ENCODE measurements at regions not wholly inside any gene's neighbourhood (a gene's known extent, or its start where the extent isn't known, plus 50 kb on each side); places are given as distances from the start of the nearest gene placed in this dataset.

- H3K27ac Mint-ChIP-seq, result no peak overlapping the region
- peak; percentile 2 for DNase-seq
- no peak overlapping the region for H3K4me3 Mint-ChIP-seq
- no peak for TF ChIP-seq CTCF (IDR thresholded peaks at IDR 0.05)
- H3K4me1 Mint-ChIP-seq (ENCODE audit: low read depth), result peaks cover 6% of the 10 kb centered on the region
- no peaks in the 10 kb centered on the region for H3K36me3 Mint-ChIP-seq (ENCODE audit: low read depth)
- H3K27me3 Mint-ChIP-seq (ENCODE audit: insufficient read depth), result peaks cover 2% of the 10 kb centered on the region
- H3K9me3 Mint-ChIP-seq, result no peaks in the 10 kb centered on the region
Measured at GRCh38 chrX:68995780-68996551, 167.1 kb downstream of the EFNB1 start.

DNA sequence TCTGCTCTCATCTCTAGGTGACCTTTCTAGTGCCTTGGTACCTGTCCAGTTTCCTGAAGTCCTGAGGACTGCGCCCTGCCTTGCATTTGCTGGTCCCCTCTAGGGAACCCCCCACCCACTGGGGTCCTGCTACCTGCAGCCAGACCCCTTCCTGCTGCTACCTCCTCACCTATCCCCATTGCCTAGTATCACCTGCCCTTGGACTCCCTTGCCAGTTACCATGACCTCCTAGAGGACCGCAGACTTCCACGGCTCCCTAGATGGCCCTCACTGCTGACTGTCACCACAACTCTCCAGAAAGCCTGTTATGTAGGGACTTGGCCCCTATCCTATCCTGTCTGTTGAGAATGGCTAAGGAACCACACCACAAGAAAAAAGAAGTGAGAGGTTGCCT lies 166.6 kb downstream of the EFNB1 start:
- Mint-ChIP-seq H3K4me1 (ENCODE audit: low read depth) (peaks cover 8% of the 10 kb centered on the region), H3K4me3 (no peak overlapping the region), H3K36me3 (ENCODE audit: low read depth) (no peaks in the 10 kb centered on the region), H3K9me3 (no peaks in the 10 kb centered on the region), H3K27ac (no peak overlapping the region), H3K27me3 (ENCODE audit: insufficient read depth) (peaks cover 2% of the 10 kb centered on the region)
- TF ChIP-seq CTCF (IDR thresholded peaks at IDR 0.05), result no peak
- no peak for DNase-seq

DNA sequence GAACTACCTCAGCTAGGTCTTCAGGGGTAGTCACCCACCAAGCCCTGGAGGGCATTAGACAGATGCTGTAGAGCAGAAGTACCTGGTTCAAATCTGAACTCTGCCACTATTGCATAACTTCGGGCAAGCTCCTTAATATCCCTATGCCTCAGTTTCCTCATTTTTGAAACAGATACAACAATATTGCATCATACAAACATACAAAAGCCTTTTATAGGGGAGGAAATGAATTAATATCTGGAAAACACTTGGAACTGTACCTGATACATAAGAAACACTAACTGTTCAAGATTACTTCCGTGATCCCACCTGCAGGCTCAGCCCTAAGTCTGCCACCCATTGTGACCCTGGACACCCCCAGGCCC lies 166.1 kb downstream of the EFNB1 start:
- DNase-seq, result no peak
- no peak overlapping the region for H3K4me3 Mint-ChIP-seq
- peaks cover 11% of the 10 kb centered on the region for H3K4me1 Mint-ChIP-seq (ENCODE audit: low read depth)
- no peaks in the 10 kb centered on the region for H3K36me3 Mint-ChIP-seq (ENCODE audit: low read depth)
- H3K27me3 Mint-ChIP-seq (ENCODE audit: insufficient read depth), result peaks cover 2% of the 10 kb centered on the region
- TF ChIP-seq CTCF (IDR thresholded peaks at IDR 0.05), result no peak
- no peak overlapping the region for H3K27ac Mint-ChIP-seq
- no peaks in the 10 kb centered on the region for H3K9me3 Mint-ChIP-seq

DNA sequence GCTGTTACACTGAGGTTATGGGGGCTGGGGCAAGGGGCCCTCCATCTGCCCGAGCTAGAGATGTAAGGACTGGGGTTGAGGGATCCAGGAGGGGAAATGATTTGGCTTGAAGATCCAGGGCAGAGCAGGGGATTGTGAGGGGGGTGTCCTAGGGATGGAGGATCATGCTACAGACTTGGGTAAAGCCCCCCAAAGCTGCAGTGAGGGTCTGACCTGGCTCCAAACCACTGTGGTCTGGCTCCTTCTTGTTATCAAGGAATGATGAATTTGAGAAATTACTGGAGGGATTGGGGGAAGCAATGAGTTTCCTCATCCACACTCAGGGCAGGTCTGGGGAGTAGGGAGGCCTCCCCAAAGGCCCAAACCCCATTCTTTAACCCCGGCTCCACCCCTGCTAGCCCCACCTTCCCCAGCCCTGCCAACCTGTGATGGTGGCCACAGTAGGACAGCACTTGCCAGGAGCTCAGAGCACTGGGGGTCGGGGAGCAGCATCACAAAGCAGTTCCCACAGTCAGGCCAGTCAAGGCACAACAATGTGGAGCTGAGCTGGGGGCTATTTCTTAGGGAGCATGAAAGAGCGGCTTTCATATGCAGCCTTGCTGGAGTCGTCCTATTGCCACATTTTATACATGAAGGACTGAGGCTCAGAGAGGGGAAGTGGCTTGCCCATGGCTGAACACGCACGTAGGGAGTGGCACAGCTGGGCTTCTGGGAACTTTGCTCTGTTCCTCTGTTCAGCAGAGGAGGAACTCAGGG lies 165.5 kb downstream of the EFNB1 start:
- Mint-ChIP-seq H3K27me3 (ENCODE audit: insufficient read depth) (peaks cover 2% of the 10 kb centered on the region), H3K4me1 (ENCODE audit: low read depth) (peaks cover 11% of the 10 kb centered on the region), H3K9me3 (no peaks in the 10 kb centered on the region), H3K36me3 (ENCODE audit: low read depth) (no peaks in the 10 kb centered on the region), H3K4me3 (no peak overlapping the region), H3K27ac (no peak overlapping the region)
- no peak for DNase-seq
- TF ChIP-seq CTCF (IDR thresholded peaks at IDR 0.05), result no peak

DNA sequence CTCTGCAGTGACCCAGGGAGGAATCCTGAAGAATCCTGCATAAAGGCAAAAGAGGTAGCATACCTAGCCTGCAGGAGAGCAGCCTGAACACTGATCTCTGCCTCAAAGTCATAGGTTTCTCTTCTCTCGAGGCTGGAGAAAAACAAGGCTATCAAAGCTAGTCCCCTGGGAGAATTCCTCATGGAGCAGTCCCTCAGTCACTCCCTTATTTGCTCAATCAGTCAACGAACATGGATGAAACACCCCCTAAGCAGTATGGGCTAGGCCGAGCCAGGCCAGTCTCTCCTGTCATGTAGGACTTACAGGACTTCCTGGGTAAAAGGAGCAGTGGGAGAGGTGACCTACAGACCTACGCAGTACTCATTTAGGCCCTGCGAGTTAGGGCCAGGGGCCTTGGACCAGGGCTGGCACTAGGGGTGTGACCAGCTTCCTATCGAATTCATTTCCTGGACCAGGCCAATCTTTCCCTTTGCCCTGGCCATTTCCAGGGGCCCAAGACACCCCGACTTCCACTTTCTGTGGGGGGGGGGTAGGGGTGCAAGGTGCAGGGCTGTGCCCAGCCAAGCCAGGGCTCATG lies 164.1 kb downstream of the EFNB1 start:
- H3K36me3 Mint-ChIP-seq (ENCODE audit: low read depth), result no peaks in the 10 kb centered on the region
- H3K27me3 Mint-ChIP-seq (ENCODE audit: insufficient read depth), result peaks cover 2% of the 10 kb centered on the region
- H3K4me1 Mint-ChIP-seq (ENCODE audit: low read depth), result peaks cover 11% of the 10 kb centered on the region
- H3K9me3 Mint-ChIP-seq, result no peaks in the 10 kb centered on the region
- TF ChIP-seq CTCF (IDR thresholded peaks at IDR 0.05), result no peak
- no peak for DNase-seq
- H3K27ac Mint-ChIP-seq, result no peak overlapping the region
- no peak overlapping the region for H3K4me3 Mint-ChIP-seq

All from HFFc6 (cell line).